Chondrocyte (in vitro differentiated cells): ENCODE measurements at regions not wholly inside any gene's neighbourhood (a gene's known extent, or its start where the extent isn't known, plus 50 kb on each side); places are given as distances from the start of the nearest gene placed in this dataset.
"Not testable (repeated sequence)": the region's sequence is repeated elsewhere in the genome, so short reads cannot be mapped to it uniquely, and the experiment has no call there.

ENCODE experiments used
- DNase-seq: peaks from one replicate; pipeline ENCODE4 v3.0.0; 2021; ENCODE audit warnings: mixed read lengths, low spot score
- H3K27ac Mint-ChIP-seq: one replicate; pipeline ENCODE4 v1.8.0; 2021; ENCODE audit warnings: mild to moderate bottlenecking, moderate library complexity, mixed read lengths; ENCODE audit not compliant: unreplicated experiment
- H3K27me3 Mint-ChIP-seq: 2 replicates; pipeline ENCODE4 v1.8.0; 2021; ENCODE audit warnings: low read depth, mixed read lengths
- H3K36me3 Mint-ChIP-seq: 2 replicates; pipeline ENCODE4 v1.8.0; 2021; ENCODE audit warnings: low read depth, mixed read lengths
- H3K4me1 Mint-ChIP-seq: 2 replicates; pipeline ENCODE4 v1.8.0; 2021; ENCODE audit warnings: low read depth, mild to moderate bottlenecking, mixed read lengths
- H3K4me3 Mint-ChIP-seq: one replicate; pipeline ENCODE4 v1.8.0; 2021; ENCODE audit warnings: mild to moderate bottlenecking, moderate library complexity, mixed read lengths; ENCODE audit not compliant: unreplicated experiment
- H3K9me3 Mint-ChIP-seq: 2 replicates; pipeline ENCODE4 v1.8.0; 2021; ENCODE audit warnings: low read depth, mixed read lengths
- TF ChIP-seq, protein P1 (sequence below): fragments of 200-600 bp; sonication (generic); IDR thresholded peaks from 2 replicates; pipeline ENCODE4 v1.5.0; 2021; ENCODE audit warnings: antibody characterized with exemption, mild to moderate bottlenecking, moderate library complexity

DNA sequence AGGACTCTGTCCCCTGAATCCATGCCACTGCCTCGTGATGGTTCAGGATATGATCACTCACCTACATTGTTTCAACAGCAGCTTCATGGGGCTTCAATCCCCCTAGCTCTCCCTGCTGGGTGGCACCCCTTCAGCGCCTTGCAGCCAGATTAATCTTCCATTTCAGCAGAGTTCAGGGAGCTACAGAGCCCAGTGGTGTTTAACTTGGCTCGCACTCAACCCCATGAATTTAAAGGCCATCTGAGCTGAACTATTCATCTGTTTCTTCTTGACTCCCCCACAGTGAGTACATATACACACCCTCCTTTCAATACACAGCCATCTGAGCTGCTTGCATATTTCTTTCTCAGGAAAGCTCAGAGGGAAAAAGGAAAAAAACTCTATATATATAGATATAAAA, 202.8 kb upstream of the C16orf82 start:
- no peaks in the 10 kb centered on the region for H3K4me1 Mint-ChIP-seq
- TF ChIP-seq, protein P1, sequence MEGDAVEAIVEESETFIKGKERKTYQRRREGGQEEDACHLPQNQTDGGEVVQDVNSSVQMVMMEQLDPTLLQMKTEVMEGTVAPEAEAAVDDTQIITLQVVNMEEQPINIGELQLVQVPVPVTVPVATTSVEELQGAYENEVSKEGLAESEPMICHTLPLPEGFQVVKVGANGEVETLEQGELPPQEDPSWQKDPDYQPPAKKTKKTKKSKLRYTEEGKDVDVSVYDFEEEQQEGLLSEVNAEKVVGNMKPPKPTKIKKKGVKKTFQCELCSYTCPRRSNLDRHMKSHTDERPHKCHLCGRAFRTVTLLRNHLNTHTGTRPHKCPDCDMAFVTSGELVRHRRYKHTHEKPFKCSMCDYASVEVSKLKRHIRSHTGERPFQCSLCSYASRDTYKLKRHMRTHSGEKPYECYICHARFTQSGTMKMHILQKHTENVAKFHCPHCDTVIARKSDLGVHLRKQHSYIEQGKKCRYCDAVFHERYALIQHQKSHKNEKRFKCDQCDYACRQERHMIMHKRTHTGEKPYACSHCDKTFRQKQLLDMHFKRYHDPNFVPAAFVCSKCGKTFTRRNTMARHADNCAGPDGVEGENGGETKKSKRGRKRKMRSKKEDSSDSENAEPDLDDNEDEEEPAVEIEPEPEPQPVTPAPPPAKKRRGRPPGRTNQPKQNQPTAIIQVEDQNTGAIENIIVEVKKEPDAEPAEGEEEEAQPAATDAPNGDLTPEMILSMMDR = no peak
- H3K27ac Mint-ChIP-seq = no peak overlapping the region
- H3K27me3 Mint-ChIP-seq = no peaks in the 10 kb centered on the region
- DNase-seq = no peak
- H3K36me3 Mint-ChIP-seq = no peaks in the 10 kb centered on the region
- H3K4me3 Mint-ChIP-seq = no peak overlapping the region
- H3K9me3 Mint-ChIP-seq = peaks cover 24% of the 10 kb centered on the region

DNA sequence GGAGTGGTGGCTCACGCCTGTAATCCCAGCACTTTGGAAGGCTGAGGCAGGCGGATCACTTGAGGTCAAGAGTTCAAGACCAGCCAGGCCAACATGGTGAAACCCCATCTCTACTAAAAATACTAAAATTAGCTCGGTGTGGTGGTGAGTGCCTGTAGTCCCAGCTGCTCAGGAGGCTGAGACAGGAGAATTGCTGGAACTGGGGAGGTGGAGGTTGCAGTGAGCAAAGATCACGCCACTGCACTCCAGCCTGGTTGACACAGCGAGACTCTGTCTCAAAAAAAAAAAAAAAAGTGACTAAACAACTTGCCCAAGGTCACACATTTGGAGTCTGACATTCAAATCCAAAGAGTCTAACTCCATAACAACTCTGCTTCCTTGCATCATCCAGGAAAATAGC, 192.4 kb upstream of the C16orf82 start:
- H3K4me3 Mint-ChIP-seq, H3K27ac Mint-ChIP-seq: not testable (repeated sequence)

DNA sequence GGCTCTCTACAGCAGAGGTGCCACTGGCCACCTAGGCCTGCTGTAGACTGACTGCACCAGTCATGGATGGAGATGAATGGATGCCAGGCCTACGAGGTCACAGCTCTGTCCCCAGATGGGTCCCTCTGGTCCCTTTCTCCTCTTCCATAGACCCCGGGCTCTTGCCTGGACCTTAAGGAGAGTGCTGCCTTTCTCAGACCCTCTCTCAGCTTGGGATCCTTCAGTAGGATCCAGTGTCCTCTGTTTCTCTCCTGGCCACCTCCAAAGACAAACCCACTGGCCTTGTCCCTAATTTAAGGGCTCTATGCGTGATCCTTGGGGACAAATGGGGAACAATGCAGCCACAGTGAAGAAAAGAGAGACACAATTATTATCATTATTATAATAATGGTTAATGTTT, 189.3 kb upstream of the C16orf82 start:
- no peak for DNase-seq
- peaks cover 7% of the 10 kb centered on the region for H3K9me3 Mint-ChIP-seq
- TF ChIP-seq, protein P1 = no peak
- H3K4me3 Mint-ChIP-seq = no peak overlapping the region
- H3K27me3 Mint-ChIP-seq = no peaks in the 10 kb centered on the region
- H3K4me1 Mint-ChIP-seq = no peaks in the 10 kb centered on the region
- H3K27ac Mint-ChIP-seq = no peak overlapping the region
- no peaks in the 10 kb centered on the region for H3K36me3 Mint-ChIP-seq

More for the DNA sequence above, 192.4 kb upstream of the C16orf82 start:
- H3K4me1 Mint-ChIP-seq, H3K9me3 Mint-ChIP-seq, H3K36me3 Mint-ChIP-seq, DNase-seq, H3K27me3 Mint-ChIP-seq: not testable (repeated sequence)

DNA sequence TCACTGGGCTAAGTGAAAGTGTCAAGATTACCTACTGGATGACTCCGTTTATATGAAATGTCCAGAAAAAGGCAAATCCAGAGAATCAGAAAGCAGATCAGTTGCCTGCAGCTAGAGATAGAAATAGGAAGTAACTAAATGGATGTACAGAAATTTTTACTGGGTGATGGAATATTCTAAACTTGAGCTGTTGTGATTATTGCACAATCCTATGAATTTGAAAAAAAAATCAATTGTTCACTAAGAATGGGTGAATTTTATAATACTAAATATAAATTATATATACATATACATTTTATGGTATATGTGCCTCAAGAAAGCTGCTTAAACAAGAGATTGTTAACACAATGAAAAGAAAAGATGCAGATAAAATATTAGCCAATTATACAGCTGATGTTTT, 181.1 kb upstream of the C16orf82 start:
- H3K27ac Mint-ChIP-seq = no peak overlapping the region
- no peaks in the 10 kb centered on the region for H3K36me3 Mint-ChIP-seq

DNA sequence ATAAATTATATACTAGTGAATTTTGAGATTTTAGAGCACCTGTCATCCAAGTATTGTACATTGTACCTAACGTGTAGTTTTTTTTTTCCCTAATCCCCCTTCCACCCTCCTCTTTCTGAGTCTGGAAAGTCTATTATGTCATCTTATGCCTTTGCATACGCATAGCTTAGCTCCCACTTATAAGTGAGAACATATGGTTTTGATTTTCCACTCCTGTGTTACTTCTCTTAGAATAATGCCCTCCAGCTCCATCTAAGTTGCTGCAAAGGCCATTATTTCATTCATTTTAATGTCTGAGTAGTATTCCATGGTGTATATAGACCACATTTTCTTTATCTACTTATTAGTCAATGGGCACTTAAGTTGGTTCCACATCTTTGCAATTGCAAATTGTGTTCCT, 177.0 kb upstream of the C16orf82 start:
- TF ChIP-seq, protein P1 = no peak
- H3K9me3 Mint-ChIP-seq = peaks cover 5% of the 10 kb centered on the region
- no peak for DNase-seq
- no peak overlapping the region for H3K4me3 Mint-ChIP-seq
- H3K4me1 Mint-ChIP-seq = no peaks in the 10 kb centered on the region
- no peak overlapping the region for H3K27ac Mint-ChIP-seq
- H3K36me3 Mint-ChIP-seq = no peaks in the 10 kb centered on the region
- no peaks in the 10 kb centered on the region for H3K27me3 Mint-ChIP-seq

More for the DNA sequence above, 181.1 kb upstream of the C16orf82 start:
- H3K4me1 Mint-ChIP-seq = no peaks in the 10 kb centered on the region
- no peak overlapping the region for H3K4me3 Mint-ChIP-seq
- H3K9me3 Mint-ChIP-seq = peaks cover 12% of the 10 kb centered on the region
- TF ChIP-seq, protein P1 = no peak
- no peak for DNase-seq
- H3K27me3 Mint-ChIP-seq = no peaks in the 10 kb centered on the region

DNA sequence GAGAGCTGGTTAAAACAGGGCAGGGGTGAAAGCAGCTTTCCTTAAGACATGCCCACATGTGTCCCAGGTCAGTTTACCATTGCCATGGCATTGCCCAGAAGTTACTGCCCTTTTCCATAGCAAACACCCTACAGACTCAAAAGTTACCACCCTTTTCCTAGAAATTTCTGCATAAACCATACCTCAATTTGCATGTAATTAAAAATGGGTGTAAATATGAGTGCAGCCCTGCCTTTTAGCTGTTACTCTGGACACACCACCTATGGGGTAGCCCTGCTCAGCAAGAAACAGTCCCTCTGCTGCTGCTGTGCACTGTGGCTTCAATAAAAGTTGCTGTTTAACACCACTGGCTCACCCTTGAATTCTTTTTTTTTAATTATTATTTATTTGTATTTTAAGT, 168.5 kb upstream of the C16orf82 start:
- no peaks in the 10 kb centered on the region for H3K36me3 Mint-ChIP-seq
- H3K9me3 Mint-ChIP-seq = no peaks in the 10 kb centered on the region
- TF ChIP-seq, protein P1 = no peak
- DNase-seq = no peak
- no peaks in the 10 kb centered on the region for H3K27me3 Mint-ChIP-seq
- H3K4me3 Mint-ChIP-seq = no peak overlapping the region
- H3K4me1 Mint-ChIP-seq = no peaks in the 10 kb centered on the region
- no peak overlapping the region for H3K27ac Mint-ChIP-seq
